HG03520 (cell line): ENCODE measurements at regions not wholly inside any gene's neighbourhood (a gene's known extent, or its start where the extent isn't known, plus 50 kb on each side); places are given as distances from the start of the nearest gene placed in this dataset.

ENCODE experiments used
- ATAC-seq: cut with Tn5 transposase; IDR thresholded peaks from one replicate; pipeline ENCODE4 v1.9.1; 2021; ENCODE audit warnings: mild to moderate bottlenecking, moderate library complexity; ENCODE audit not compliant: unreplicated experiment

DNA sequence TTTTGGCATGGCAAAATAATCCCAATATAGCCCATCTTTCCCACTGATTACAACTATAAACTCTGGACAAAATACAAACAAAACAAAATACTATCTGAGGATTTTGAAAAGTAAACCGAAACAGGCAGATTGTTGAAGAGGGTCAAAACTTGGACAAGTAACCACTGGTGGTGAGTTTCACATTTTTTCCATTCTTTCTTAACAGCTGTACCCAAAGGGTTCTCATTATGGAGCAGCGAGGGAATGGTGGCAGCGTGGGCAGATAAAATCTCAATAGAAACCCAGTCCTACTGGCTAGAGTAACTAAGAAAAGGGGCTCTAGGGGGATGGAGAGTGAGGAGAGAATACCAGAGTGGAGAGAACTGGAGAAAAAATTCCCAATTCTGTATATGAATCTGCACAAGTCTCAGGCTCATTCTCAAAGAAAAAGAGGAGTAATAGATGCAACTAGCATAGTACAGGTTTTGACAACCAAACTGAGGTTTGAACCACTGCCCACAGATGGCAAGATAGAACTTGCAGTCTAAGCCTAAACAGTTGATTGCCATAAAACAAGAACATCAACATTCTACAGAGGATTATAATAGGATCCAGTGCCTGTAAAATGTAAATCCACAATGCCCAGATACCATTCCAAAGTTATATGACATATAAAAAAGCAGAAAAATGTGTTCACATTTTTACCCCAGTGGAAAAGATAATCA is 284.5 kb downstream of the KCNRG start:
- no peak for ATAC-seq

DNA sequence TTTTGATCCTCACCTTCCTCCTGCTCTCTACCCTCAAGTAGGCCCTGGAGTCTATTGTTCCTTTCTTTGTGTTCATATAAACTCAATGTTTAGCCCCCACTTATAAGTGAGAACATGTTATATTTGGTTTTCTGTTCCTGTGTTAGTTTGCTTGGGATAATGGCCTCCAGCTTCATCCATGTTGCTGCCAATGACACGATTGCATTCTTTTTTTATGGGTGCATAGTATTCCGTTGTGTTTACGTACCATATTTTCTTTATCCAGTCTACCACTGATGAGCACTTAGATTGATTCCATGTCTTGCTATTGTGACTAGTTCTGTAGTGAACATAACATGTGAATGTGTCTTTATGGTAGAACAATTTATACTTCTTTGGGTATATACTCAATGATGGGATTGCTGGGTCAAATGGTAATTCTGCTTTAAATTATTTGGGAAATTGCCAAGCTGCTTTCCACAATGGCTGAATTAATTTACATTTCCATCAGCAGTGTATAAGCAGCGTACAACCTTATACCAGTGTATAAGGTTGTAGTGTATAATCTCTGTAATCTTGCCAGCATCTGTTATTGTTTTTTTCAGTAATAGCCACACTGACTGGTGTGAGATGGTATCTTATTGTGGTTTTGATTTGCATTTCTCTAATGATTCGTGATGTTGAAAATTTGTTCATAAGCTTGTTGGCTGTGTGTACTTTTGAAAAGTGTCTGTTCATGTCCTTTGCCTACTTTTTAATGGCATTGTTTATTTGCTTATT is 288.9 kb downstream of the KCNRG start:
- ATAC-seq: no peak

DNA sequence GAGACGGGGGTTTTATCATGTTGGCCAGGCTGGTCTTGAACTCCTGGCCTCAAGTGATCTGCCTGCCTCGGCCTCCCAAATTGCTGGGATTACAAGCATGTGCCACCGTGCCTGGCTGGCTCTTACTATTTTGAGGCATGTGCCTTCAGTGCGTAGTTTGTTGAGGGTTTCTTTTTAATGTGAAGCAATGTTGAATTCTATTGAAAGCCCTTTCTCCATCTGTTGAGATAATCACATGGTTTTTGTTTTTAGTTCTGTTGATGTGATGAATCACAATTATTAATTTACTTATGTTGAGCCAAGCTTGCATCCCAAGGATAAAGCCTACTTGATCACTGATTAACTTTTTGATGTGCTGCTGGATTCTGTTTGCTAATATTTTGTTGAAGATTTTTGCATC is 290.9 kb downstream of the KCNRG start:
- no peak for ATAC-seq

DNA sequence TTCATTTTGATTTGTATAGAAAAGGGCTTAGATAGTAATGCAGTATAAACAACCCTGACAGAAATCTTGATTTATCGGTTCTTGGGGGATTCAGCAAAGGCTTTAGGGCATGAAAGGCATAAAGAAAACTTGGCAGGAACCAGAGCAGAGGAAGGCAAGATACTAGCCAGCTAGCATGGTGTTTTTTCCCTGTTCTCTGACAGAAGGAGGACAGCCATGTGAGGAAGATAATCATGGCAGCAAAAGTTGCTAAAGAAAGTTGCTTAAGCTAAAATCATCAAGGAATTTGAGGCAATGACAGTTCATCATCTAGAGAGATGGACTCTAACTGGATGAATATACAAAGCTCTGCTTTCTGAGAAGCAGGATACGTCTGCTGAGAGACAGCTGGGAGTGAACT is 294.1 kb downstream of the KCNRG start:
- no peak for ATAC-seq

DNA sequence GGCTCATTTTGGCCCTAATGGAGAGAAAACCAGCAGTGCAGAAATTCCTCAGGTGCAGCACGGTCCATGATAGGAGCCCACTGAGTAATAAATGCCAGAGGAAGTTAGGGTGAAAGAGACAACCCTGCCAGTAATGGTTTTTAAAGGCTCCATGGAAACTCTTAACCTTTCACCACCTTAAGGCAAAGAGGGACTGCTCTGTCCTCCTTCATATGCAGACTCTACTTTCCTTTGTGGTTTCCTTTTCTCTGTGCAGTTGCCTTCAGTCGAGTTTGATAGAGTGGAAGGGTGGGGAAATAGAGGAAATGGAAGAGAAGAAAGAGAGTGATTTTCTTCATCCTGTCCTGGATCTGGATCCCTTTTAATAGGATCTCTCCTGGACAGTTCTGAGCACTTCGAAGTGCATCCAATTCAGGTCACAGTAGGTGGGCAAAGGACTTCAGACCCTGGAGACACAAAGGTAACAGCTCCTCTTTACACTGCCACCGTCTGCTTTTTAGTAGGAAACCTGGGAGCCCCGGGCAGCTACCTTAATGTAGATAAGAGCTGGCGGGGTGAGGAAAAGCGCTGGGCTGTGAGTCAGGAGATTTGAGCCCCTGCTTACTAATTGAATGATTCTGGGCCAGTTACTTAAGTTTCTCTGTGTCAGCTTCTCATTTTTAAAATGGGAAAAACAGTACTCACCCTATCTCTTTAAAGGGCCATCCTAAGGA is 294.8 kb downstream of the KCNRG start:
- ATAC-seq: no peak

DNA sequence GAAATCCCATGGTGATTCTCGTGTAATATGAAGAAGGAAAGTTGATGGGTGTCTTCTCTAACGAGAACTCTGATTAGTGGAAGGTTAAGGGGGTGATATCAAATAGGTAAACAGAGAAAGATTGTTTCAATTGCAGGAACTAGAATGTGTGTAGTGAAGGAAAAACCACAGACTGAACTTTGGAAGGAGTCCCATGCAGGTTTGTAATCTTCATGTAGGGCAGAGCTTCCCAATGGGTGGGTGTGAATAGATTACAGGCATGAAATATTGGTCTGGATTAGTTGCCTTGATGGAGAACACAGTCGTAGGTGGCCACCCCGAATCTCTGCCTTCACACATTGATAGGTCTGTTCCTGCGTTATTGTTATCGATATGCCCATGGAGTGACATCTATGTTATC is 295.5 kb downstream of the KCNRG start:
- ATAC-seq: no peak

DNA sequence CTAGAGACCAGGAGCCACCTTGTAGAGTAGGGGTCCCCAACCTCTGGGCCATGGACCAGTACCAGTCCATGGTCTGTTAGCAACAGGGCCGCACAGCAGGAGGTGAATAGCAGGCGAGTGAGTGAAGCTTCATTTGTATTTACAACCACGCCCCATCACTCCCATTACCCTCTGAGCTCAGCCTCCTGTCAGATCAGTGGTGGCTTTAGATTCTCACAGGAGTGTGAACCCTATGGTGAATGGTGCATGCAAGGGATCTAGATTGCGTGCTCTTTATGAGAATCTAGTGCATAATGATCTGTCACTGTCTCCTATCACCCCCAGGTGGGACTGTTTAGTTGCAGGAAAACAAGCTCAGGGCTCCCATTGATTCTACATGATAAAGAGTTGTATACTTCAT is 303.6 kb downstream of the KCNRG start:
- ATAC-seq: no peak

DNA sequence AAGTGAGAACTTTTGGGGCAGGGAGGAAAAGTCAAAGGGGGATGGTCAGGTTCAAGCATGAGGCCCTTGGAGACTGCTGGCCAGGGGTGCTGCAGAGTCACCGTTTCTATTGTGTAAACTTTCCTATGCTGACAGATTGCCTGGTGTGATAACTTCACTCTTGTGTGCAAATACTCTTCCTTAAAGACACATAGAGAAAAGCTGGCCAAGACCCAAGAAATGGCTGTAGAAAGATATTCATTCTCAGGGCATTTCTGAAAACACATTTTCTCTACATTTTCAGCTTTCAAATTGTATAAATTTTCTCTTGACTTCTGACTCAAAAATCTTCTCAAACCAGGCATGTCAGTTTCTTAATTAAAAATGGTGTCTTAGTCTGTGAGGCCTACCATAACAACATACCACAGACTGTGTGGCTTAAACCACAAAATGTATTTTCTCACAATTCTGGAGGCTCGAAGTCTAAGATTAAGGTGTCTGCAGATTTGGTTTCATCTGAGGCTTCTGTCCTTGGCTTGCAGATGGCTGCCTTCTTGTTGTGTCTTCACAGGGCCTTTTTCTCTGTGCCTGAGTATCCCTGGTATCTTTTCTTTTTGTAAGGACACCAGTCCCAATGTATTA is 304.5 kb downstream of the KCNRG start:
- ATAC-seq: no peak

DNA sequence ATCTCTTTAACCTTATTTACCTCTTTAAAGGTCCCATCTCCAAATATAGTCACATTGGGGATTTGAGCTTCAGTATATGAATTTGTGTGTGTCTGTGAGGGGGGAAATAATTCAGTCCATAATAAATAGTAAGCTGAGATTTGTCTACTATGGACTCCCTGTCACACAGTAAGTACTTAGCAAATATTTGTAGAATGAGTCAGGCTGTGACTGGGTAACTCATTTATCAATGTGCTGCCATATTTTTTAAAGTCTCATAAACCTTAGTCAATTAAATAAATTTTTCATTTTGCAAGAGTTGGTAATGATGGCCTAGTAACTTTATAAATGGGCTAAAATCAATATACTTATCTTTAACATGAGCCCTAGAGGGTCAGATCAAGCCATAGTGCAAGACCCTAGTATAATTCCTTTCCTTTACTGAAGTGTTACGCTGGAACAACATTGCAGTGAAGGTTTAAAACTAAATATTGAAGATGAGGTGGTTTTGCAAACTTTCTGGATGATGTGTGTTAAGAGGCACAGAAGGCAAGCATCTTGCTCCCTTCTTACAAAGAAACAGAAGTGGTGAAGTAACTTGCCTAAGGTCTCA is 305.1 kb downstream of the KCNRG start:
- no peak for ATAC-seq

DNA sequence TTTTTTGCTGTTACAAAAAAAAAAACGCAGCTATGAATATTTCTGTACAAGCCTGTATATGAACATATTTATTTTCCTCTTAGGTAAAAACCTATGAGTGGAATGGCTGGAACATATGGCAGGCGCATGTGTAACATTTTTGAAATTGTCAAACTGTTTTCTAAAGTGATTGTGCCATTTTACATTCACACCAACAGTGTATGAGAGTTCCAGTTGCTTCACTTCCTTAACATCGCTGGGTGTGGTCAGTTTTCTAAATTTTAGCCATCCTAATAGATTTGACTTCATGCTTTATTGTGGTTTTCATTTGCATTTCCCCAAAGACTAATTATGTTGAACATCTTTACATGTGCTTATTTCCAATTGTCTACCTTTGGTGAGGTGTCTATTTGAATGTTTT is 306.8 kb downstream of the KCNRG start:
- ATAC-seq: no peak

DNA sequence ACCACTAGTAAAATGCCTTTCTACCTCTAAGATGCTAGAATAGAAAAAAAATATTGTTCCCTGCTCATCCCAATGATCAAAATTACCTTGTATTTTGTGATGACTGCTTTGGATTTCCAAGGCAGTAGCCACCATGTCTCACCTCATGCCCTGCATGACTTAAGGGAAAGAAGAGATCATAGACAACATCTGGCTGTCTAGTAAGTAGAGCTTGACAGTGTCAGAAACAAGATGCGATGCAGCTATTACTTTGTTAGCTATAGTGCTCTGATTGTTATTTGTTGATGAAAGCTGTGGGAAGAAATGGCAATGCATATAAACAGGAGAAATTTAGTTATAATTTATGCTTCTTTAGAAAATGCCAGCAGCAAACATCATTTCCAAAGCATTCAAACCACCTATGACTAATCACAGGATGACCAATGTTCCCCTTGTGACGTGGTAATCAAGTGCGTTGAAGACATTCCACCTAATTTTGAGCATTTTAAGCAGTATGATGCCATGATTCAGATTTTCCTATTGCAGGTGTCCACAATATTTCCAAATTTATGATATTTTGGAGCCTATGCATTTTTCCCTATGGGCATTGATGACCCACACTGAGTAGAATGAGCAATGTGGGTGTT is 308.3 kb downstream of the KCNRG start:
- no peak for ATAC-seq

DNA sequence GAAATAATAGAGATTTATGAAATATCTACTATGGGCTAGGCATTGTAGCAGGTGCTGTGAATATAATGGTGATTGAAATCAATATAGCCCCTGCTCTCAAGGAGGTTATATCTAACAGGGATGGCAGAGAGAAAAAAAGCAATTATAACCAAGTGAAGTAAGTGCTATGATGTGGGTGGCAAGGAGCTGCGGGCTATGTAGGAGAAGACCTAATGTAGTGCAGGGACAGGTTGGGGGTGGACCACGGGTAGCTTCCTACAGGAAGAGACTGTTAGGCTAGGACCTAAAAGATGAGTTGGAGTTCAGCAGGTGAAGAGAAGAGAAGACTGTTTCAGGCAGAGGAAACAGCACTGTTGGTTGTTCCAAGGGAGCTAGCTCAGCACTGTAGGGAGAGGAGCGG is 311.0 kb downstream of the KCNRG start:
- ATAC-seq: no peak

DNA sequence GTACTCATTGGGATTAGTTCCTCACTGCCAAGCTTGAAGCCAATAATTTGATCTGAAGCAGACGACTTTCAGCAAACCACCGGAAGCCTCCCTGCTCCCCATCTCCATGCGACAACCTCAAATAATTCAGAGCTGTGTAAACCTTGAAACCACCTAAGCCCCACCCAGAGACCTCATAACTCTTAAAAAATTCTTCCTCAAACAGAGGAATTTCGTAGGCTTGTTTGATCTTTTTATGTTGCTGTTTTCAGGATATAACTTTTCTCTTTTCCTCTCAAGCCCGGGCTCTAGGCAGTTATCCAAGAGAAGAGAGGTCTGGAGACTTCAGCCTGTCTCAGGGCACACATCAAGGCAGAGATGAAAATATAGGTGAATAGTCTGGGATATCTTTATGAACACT is 311.6 kb downstream of the KCNRG start:
- ATAC-seq: no peak

DNA sequence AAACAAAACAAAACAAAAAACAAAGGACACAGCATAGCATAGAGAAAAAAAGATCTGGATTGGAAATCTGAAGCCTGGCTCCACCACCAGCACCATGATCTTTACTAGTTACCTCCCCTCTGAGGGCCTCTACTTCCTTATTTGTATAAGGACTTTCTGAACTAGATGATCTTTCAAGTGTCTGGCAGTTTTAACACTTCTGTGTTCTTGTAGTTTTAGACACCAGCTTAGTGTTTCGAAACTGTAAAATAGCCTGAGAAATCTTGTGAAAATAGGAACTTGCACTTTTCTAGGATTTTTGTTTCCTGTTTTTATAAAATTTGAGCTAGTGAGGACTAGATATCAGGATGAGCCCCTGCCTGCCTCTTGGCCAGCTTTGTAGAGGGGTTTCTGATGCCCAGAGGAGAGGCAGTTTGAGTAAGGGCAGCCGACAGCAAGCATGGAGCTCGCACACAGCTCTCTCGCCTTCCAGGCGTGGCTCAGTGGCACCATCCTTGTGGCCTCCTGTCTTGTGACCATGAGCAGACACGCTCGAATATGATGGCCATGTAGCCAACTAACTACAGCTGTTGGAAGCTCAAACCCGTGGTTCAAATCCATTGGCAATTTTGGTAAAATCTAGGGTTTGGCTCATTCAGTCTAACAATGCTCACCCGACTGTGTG is 319.0 kb downstream of the KCNRG start:
- no peak for ATAC-seq

DNA sequence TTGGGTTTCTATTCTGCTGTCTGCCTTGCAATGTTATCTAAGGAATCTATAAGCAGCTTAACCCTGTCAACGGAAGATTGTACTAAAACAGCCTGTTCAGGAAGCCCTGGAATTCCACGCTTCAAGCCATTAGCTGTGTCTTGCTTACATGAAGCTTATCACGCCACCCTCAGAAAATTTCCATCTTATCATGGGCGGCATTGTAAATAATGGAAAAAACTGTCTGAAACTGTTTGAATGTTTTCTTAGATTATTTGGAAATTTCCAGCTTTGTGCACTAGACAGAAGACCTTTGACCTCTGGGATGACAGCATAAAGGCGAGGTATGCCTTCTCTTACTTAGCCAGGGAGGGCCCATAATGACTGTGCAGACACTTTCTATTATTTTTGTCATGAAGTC is 319.7 kb downstream of the KCNRG start:
- no peak for ATAC-seq

DNA sequence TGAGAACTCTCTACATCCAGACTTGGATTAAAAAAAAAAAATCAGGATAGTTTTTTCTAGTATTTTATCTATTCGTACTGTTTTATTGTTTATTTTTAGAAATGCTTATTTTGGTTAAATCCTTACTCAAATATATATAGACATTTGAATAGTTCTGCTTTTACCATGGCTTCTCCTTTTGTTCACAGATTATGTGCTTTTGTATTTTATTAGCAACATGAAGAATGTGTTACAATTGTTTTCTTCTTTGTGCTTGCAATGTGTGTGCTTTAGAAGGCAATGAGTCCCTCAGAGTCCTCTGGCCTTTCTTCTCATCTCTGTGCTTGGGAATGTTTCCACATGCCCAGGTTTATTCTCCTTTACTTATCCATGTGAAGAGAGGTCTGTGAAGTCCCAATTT is 324.0 kb downstream of the KCNRG start:
- ATAC-seq: no peak

DNA sequence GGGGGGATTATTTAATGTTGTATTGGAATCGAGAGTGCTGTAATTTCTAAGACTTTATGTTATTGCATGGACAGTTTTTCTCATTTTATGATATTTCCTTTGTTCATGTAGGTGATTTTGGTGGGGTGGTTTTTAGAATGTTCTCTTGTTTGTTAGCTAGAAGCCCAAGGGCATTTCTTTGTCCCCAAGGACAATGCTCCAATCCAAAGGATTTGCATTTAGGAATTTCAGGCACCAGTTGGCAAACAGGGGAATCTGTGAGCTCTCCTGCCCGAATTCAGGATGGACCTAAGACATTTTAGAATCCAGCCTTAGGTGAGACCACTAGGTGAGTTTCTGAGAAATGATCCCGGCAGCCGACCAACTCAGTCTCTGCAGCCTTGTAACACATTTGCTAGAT is 324.9 kb downstream of the KCNRG start:
- ATAC-seq: no peak

DNA sequence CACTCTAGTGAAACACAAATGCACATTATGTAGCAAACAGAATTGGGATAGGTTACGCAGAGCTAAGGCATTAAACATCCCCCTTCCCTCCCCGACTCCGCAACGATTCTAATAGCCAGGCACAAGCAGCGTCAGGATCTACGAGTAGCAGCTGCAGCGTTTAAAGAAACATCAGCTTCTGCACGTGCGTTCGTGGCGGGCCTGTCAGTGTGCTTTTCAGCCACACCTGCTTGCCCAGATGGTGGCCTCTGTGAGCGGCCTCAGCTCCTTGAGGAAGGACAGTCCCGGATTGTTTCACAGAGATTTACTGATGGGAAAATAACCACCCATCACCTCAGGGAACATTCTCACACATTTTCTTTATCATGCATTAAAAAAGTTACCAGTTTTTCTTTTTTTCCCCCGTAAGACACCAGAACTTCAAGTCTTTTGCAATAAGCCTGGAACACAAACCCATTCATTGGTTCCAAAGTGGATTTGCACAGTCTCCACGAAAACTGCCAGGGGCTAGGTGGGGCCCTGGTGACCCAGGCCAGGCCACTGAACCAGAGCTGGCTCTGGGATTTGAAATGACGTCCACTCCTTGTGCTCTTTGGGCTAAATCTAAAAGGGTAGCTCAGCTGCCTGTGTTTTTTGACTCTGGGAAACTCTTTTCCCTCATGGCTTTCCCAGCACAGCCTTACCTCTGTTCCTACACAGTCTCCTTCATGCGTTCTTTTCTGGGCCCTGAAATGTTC is 325.5 kb downstream of the KCNRG start:
- no peak for ATAC-seq

DNA sequence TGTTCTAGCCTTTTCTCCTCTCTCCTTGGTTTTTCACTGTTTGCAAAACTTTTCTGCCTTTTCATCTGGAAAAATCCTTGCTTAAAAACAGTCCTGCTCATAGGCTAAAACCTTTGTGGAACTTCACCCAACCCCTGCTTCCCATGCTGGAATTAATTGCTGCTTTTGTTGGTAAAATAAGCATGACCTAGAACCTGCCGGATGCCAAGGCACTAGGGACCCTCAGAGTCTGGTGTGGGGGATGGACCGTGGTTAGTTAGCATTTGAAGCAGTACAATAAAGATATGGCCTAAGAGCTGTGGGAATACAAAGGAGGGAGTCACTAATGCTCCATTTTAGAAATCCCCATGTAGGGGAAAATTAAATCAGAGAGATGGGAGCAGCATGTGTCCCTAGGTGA is 326.3 kb downstream of the KCNRG start:
- no peak for ATAC-seq

DNA sequence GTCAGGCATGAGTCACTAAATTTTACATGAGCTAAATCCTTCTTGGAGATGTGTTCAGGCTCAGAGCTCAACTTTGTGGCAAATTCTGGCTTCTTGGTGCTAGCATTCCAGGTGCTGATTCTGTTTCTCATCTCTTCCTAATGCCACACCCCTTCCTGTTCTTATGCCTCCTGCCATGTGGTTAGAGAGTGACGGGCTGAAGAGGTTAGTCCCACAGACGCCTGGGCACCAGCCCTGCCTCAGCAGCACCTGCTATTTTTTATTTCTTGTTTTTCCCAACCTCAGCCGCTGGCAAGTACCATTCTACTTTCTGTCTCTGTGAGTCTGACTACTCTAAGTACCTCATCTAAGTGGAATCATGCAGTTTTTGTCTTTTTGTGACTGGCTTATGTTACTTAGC is 329.5 kb downstream of the KCNRG start:
- no peak for ATAC-seq
